ENCODE measurements at regions not wholly inside any gene's neighbourhood (a gene's known extent, or its start where the extent isn't known, plus 50 kb on each side); places are given as distances from the start of the nearest gene placed in this dataset.
"Not testable (repeated sequence)": the region's sequence is repeated elsewhere in the genome, so short reads cannot be mapped to it uniquely, and the experiment has no call there.

- H3K27me3 ChIP-seq (ENCODE audit: insufficient read depth, low read depth, low read length); H3K9me3 ChIP-seq (ENCODE audit: low read length); H3K79me2 ChIP-seq (replicated peaks; ENCODE audit: insufficient read depth, low read length); H3F3A ChIP-seq (ENCODE audit: insufficient read depth, low read length, poor library complexity, severe bottlenecking); H3K27ac ChIP-seq (ENCODE audit: low read length); H2AFZ ChIP-seq (ENCODE audit: low read depth, low read length); H3K4me2 ChIP-seq (ENCODE audit: low read length); H3K36me3 ChIP-seq (ENCODE audit: insufficient read depth, low read length); H3K4me3 ChIP-seq (ENCODE audit: low read length); H3K9ac ChIP-seq (ENCODE audit: low read length); H4K20me1 ChIP-seq (ENCODE audit: insufficient read depth); H3K9me2 ChIP-seq (ENCODE audit: insufficient read depth, low read length): not testable (repeated sequence)
These were observed 137.4 kb downstream of the DACT1 start for GRCh38 chr14:58775130-58775529.

DNA sequence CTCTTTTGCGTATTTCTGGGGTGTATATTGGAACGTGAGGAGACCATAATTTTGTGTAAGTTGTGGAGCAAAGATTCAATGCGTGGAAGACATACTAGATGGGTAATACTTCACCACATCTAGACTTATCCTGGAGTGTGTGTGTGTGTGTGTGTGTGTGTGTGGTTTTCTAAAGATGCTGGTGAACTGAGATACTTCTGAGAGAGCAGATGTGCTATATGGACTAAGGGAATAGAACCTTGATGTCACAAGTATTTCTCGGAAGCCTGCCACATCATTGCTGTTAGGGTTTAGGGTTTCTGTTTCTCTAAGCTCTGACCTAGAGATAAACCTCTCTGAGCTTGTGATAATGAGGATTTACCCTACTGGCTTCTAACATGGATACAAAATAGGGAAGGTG is 138.8 kb downstream of the DACT1 start:
- H3K36me3 ChIP-seq (ENCODE audit: insufficient read depth, low read length): no peaks in the 10 kb centered on the region
- H3K4me3 ChIP-seq (ENCODE audit: low read length): no peak overlapping the region
- H3K27me3 ChIP-seq (ENCODE audit: insufficient read depth, low read depth, low read length): no peaks in the 10 kb centered on the region
- H3K9me3 ChIP-seq (ENCODE audit: low read length): no peaks in the 10 kb centered on the region
- no peaks in the 10 kb centered on the region for H3K9me2 ChIP-seq (ENCODE audit: insufficient read depth, low read length)
- H3K27ac ChIP-seq (ENCODE audit: low read length): no peak overlapping the region
- no peaks in the 10 kb centered on the region for H3K79me2 ChIP-seq (replicated peaks; ENCODE audit: insufficient read depth, low read length)
- H3K9ac ChIP-seq (ENCODE audit: low read length): no peak overlapping the region
- H3K4me2 ChIP-seq (ENCODE audit: low read length): no peak overlapping the region
- no peaks in the 10 kb centered on the region for H3F3A ChIP-seq (ENCODE audit: insufficient read depth, low read length, poor library complexity, severe bottlenecking)
- H2AFZ ChIP-seq (ENCODE audit: low read depth, low read length): no peak overlapping the region
- no peaks in the 10 kb centered on the region for H4K20me1 ChIP-seq (ENCODE audit: insufficient read depth)
- TF ChIP-seq CTCF (IDR thresholded peaks at IDR 0.05; ENCODE audit: poor library complexity, severe bottlenecking) (no peak), EZH2 (IDR thresholded peaks at IDR 0.05; ENCODE audit: borderline replicate concordance, insufficient read depth, low read length, poor library complexity, severe bottlenecking) (no peak), EP300 (conservative IDR thresholded peaks at IDR 0.05; ENCODE audit: poor library complexity, severe bottlenecking) (no peak), TAF1 (IDR thresholded peaks at IDR 0.05; ENCODE audit: low read depth) (no peak), SMC3 (conservative IDR thresholded peaks at IDR 0.05; ENCODE audit: poor library complexity) (no peak)

- no peaks in the 10 kb centered on the region for H3K9me3 ChIP-seq (ENCODE audit: low read length)
- H3K27ac ChIP-seq (ENCODE audit: low read length): no peak overlapping the region
- H3K4me3 ChIP-seq (ENCODE audit: low read length): peak overlapping the region; percentile 12
- H3K79me2 ChIP-seq (replicated peaks; ENCODE audit: insufficient read depth, low read length): no peaks in the 10 kb centered on the region
- H3K9me2 ChIP-seq (ENCODE audit: insufficient read depth, low read length): no peaks in the 10 kb centered on the region
- no peaks in the 10 kb centered on the region for H3K27me3 ChIP-seq (ENCODE audit: insufficient read depth, low read depth, low read length)
- TF ChIP-seq CTCF (IDR thresholded peaks at IDR 0.05; ENCODE audit: poor library complexity, severe bottlenecking) (no peak), POLR2AphosphoS5 (IDR thresholded peaks at IDR 0.05) (no peak), REST (IDR thresholded peaks at IDR 0.05; ENCODE audit: borderline replicate concordance) (no peak), RAD21 (conservative IDR thresholded peaks at IDR 0.05) (no peak), EZH2 (IDR thresholded peaks at IDR 0.05; ENCODE audit: borderline replicate concordance, insufficient read depth, low read length, poor library complexity, severe bottlenecking) (no peak), EP300 (conservative IDR thresholded peaks at IDR 0.05; ENCODE audit: poor library complexity, severe bottlenecking) (no peak), SMC3 (conservative IDR thresholded peaks at IDR 0.05; ENCODE audit: poor library complexity) (no peak), TAF1 (IDR thresholded peaks at IDR 0.05; ENCODE audit: low read depth) (no peak), MXI1 (conservative IDR thresholded peaks at IDR 0.05; ENCODE audit: poor library complexity, severe bottlenecking) (no peak)
- H2AFZ ChIP-seq (ENCODE audit: low read depth, low read length): no peak overlapping the region
- H3K9ac ChIP-seq (ENCODE audit: low read length): no peak overlapping the region
- no peaks in the 10 kb centered on the region for H3K36me3 ChIP-seq (ENCODE audit: insufficient read depth, low read length)
- H4K20me1 ChIP-seq (ENCODE audit: insufficient read depth): no peaks in the 10 kb centered on the region
- no peaks in the 10 kb centered on the region for H3F3A ChIP-seq (ENCODE audit: insufficient read depth, low read length, poor library complexity, severe bottlenecking)
- no peak overlapping the region for H3K4me2 ChIP-seq (ENCODE audit: low read length)
These were observed 139.8 kb downstream of the DACT1 start for GRCh38 chr14:58777541-58777979.
